ENCODE measurements at regions not wholly inside any gene's neighbourhood (a gene's known extent, or its start where the extent isn't known, plus 50 kb on each side); places are given as distances from the start of the nearest gene placed in this dataset.

- TF ChIP-seq EZH2 (IDR thresholded peaks at IDR 0.05; ENCODE audit: low read length, missing control alignments) = no peak
- TF ChIP-seq CTCF (conservative IDR thresholded peaks at IDR 0.05 in 1 of 2, IDR thresholded peaks at IDR 0.05 in 1 of 2; ENCODE audit: low read depth in 1 of 2, low read length in 2 of 2) = no peak
Measured at GRCh38 chr6:93040375-93040774, 379.0 kb downstream of the EPHA7 start.

Data from fibroblast of lung (primary cell).